GM18498 (cell line): ENCODE measurements at regions not wholly inside any gene's neighbourhood (a gene's known extent, or its start where the extent isn't known, plus 50 kb on each side); places are given as distances from the start of the nearest gene placed in this dataset.

ENCODE experiments used
- ATAC-seq: cut with Tn5 transposase; IDR thresholded peaks from one replicate; pipeline ENCODE4 v1.9.1; 2021; ENCODE audit warnings: mild to moderate bottlenecking, moderate library complexity; ENCODE audit not compliant: unreplicated experiment

DNA sequence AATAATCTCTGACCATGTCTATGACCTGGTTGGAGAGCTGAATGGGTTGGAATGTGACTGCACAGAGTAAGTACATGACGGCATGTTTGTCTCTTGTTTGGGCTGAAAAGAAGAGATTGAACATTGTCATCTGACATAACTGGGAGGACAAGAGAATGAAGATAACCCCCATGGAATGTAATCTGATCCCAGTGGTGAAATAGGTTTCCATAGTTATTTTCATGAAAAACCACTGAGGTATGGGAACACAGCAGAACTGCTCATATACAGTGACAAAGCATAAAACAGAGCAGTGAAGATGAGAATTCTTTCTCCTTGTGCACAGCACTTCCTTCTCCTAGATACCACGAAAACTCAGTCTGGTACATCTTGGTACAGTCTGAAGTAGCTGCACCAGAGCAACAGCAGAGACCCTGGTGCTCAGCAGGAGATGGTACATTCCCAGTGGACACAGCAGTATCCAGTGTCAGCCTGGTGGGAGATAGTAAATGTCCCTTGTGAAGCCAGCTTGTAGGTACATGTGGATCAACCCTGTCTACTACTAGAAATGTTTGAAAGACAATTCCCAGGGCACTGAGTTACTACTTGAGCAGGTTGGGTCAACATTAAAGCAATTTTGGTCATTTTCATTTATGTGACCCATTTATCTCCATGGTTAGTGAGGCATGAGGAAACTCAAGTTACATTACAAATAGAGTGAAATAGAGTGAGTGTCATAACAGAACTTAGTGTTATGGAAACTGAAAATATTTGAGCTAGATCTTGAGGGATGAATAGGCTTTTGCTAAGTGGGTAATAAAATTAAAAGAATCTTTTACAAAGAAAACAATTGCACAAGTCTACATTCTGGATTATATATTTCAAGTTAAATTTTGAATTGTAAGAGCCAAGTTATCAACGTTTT lies 178.3 kb downstream of the SUCNR1 start:
- peak; percentile 66 for ATAC-seq

DNA sequence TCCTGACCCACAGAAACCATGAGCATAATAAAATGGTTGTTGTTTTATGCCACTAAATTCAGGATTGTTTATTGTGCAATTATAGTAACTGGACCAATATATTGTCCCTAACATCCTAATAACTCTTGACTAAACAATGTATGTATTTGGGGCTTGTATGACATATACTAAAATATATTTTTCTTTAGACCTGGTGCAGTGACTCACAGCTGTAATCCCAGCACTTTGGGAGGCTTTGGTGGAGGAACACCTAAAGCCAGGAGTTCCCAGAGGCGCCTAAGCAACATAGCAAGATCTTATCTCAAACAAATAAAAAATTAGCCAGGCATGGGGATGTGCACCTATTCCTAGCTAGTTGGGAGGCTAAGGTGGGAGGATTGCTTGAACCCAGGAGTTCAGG lies 180.4 kb downstream of the SUCNR1 start:
- no peak for ATAC-seq

DNA sequence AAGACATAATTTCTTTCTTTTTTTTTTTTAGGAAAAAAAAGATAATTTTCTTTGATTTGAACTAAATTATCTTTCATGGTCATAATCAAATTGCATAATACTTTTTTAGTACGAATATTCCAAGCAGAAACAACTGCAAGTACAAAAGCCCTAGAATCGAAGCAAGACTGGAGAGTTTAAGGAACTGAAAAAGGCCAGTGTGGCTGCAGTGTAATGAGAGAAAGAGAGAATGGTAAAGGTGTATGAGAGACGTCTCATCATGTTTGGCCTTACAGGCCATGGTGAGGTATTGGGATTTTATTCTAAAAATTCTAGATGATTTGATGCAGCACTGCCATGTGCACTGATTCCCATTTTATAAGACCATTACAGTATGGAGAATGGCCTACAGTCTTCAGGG lies 180.9 kb downstream of the SUCNR1 start:
- ATAC-seq, result no peak

DNA sequence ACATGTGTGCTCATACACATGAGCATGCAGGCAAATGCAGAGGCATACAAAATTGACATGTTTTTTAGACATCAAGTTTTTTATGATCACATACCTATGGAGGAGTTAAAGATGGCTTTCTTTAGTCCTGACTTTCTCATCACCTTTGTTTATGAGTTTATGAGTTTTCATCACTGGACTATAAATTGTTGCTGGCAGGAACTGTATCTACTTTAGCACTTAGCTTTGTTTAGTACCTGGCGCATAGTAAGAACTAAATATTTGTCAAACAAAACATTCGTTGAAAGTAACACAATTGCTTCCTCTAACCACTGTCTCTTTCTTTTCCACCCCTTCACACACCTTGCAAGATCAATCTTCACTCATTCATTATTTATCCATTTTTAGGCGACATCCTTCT lies 182.6 kb downstream of the SUCNR1 start:
- ATAC-seq, result no peak

DNA sequence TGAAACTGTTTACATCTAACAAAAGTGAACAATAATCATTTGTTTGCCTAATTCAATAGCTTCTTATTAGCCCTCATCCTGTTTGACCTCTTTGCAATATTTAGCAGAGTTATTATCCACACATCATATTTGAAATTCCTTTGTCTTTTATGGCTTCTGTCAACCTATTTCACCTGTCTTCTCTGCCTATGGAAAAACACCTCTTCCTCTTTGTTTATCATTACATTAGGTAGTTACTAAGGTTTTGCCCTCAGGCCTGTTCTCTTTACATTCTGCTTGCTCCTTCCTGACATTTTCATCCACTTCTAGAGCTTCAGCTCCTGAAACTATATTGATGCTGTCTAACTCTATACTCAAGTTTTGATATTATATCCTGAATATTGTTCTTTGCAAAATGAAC lies 183.0 kb downstream of the SUCNR1 start:
- no peak for ATAC-seq

DNA sequence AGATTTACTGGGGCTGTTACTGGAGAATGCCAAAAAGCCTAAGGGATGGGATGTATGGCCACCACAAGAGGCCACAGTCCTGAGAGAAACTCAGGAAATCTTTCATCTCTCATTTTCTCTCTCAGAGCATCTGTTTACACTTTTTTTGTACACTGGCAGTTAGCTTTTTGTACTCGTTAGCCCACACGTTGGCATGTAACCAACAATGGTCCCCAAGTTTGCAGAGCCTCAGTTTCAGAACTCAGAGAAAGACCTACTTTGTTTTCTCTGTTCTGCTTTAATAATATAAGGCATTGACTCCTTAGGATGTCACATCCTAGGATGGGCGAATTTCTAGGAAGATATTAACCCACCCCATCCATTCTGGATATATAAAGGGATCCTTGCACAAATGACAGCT lies 183.5 kb downstream of the SUCNR1 start:
- ATAC-seq, result no peak

DNA sequence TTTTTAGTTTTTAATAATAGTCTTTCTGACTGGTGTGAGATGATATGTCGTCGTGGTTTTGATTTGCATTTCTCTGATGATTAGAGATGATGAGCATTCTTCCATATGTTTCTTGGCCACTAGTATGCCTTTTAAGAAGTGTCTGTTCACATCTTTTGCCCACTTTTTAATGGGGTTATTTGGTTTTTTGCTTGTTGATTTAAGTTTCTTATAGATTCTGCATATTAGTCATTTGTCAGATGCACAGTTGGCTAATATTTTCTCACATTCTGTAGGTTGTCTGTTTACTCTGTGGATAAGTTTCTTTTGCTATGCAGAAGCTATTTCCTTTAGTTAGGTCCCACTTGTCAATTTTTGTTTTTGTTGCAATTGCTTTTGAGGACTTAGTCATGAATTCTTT lies 185.4 kb downstream of the SUCNR1 start:
- no peak for ATAC-seq

DNA sequence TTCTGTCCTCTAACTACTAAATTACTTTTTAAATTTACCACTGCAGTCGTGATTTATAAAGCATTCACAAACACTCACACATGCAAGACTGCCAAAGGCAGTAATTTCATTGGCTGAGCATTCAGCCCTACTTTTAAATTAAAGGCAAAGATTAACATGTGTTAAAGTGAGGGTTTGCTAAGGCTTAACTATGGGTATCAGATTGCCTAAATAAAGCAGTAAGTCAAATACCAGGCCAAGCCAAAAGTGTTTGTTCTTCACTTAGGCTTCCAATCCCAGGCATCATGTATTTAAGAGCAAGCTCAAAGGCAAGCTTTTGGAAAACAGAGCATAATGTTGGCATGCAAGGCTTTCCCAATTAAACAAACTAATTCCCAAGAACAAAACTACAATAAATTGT lies 187.3 kb downstream of the SUCNR1 start:
- no peak for ATAC-seq

DNA sequence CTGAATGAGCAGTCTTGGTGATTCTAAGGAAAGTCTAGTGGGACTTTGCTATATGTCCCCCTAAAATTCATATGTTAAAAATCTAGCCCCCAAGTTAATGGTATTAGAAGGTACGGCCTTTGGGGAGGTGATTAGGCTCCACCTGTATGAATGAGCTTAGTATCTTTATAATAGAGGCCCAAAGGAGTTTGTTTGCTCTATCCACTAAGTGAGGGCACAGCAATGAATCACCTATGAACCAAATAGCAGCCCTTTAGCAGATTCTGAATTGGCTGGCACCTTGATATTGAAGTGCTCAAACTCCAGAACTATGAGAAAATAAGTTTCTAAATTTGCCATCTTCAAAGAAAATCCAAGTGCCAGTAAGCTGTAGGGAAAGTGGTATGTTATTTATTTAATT lies 187.9 kb downstream of the SUCNR1 start:
- ATAC-seq, result no peak

DNA sequence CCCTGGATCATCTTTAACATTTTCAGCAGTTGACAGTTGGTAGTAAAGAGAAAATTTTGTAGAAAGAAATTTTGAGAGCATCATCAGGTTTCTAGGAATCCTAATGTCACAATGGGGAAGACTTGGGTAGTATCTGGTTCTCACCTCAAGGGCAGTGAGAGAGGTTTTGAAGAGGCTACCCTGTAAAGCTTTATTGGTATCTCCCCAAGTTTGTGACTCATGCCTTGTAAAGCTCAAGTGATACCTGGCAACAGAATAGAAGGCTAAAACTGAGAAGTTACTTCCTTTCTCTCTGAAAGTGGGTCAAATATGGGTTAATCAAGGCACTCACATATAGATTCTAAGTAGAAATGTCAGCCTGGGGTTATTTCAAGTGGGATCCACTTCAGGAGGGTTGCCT lies 196.4 kb downstream of the SUCNR1 start:
- no peak for ATAC-seq

DNA sequence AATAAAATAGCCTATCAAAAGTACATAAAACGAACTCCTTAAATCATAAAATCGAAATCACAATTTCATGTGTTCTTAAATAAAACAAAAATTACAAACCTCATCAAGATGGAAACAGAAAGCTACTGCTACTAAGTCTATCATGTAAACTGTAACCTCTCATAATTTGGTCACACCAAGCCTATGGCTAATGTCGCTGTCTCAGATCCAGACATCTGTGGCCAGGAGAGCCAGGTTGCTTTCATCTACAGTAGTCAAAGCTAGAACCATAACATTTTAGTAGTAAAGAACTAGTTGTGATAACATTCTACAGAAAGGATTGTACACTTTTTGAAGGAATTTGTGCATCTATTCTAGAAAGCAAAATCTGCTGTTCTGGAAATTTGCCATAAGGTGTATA lies 197.4 kb upstream of the MBNL1 start:
- no peak for ATAC-seq

DNA sequence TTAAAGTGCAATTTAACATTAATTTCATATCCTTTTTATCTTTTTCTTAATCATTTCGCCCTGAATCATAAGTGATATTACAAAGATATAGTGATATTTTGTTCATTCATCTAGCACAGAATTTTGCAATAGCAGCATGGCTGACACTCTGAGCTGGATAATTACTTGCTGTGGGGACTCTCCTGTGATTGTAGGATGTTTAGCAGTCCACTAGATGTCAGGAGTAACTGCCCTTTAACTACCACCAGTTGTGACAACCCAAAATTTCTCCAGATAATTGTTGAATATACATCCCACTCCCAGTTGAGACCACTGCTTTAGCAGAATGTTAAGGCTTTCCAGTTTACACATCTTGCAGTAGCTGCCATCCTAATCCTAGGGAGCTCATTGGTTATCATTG lies 196.8 kb upstream of the MBNL1 start:
- ATAC-seq, result no peak

DNA sequence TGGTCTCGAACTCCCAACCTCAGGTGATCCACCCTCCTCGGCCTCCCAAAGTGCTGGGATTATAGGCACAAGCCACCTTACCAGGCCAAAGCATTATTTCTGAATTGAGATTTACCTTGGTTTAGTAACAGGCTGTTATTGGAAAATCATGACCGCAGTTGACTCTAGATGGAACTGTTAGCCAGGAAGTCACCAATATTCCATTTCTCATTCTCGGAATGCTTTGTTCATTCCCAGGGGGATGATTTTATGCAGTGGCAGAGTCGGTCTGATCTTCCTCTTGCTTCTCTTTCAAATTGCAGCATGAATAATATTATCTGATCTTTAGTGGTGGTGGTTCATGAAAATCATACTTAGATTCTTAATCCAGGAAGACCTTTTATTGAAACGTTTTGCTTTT lies 195.5 kb upstream of the MBNL1 start:
- ATAC-seq, result no peak

DNA sequence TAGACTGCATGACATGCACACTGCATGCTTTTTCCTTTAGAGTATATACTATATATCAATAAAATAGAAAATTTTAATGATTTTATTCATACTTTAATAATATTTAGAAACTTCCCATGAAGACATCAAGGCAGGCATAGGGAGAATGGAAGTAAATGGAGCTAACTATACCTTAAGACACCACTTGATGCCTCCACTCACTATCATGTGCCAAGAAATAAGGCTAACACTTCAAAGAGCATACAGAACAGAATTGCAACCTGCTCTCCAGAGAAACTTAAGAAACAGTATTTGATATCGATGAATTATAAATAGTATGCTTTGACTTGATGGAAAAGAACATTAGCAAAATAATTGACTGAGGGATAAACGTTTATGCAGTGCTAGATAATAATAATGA lies 192.6 kb upstream of the MBNL1 start:
- ATAC-seq, result no peak

DNA sequence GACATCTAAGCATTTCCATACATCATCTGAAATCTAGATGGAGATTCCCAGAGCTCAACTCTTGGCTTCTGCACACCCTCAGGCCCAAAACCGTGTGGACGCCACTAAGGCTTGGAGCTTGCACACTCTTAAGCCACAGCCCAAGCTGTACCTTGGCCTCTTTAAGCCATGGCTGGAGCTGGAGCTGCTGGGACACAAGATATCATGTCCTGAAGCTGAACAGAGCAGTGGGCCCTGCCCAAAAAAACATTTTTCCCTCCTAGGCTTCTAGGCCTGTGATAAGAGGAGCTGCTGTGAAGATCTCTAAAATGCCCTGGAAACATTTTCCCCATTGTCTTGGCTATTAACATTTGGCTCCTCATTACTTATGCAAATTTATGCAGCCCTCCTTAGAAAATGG lies 188.7 kb upstream of the MBNL1 start:
- no peak for ATAC-seq

DNA sequence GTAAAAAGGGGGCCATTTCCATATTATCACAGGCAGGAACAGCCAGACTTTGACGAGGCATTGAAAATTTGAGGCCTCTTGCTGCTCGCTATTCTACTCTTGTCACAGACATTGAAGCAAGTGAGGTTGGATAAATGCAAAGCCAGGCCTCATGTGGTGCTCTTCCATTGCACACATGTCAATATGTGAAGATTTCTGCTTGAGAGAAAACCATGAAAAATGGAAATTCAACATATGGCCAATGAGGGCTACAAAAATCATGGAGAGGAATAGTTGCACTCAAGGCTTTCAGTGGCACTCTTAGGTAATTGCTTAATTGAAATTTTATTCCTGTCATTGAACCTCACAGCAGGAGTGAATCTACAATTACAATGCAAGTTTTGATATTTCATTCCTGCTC lies 185.6 kb upstream of the MBNL1 start:
- ATAC-seq, result no peak

DNA sequence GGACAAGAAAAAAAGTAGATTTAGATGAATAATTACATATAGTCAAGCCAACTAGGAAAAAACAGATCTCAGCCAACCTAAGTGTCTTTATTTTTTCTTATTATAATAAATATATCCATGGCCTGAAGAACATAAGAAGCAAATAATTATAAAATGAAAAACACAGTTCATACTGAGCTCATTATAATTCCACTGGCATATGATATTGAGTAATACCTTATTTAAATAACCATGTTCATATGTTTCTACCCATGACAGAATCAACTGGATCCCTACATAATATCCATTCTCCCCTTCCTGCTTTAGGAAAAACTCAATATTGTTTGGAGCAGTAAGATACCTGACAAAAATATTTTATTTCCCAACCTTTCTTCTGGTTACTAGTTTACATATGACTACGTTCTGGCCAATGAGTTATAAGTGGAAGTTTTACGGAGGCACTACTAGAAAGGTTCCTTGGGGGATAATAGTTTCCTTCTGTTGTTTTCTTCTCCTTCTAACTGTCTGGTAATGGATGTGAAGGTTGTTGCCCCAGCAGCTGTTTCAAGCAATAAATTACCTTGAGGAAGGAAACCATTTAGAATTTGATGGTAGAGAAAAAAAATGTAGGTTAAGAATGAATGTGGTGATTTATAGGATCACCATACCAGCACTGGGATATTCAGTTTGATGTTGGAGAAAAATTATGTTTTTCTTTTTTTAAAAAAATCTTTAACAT lies 184.1 kb upstream of the MBNL1 start:
- ATAC-seq, result no peak

DNA sequence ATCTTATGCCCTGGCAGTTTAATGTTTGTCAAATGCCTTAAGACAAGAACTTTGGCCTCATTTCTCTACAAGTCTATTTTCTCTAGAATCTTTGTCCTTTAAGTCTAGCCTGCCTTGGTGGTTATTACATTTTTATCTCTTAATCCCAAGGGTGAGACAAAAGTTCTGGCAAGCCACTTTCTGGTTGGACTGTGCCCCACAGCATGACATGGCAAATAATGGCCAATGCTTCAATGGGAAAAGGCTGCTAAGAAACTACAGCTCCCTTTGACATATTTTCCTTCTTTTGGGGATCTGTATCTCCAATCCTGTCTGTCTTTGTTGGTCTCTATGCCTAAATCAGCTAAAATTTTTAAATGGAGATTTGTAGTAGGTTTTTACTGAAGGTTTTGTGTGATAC lies 181.6 kb upstream of the MBNL1 start:
- no peak for ATAC-seq

DNA sequence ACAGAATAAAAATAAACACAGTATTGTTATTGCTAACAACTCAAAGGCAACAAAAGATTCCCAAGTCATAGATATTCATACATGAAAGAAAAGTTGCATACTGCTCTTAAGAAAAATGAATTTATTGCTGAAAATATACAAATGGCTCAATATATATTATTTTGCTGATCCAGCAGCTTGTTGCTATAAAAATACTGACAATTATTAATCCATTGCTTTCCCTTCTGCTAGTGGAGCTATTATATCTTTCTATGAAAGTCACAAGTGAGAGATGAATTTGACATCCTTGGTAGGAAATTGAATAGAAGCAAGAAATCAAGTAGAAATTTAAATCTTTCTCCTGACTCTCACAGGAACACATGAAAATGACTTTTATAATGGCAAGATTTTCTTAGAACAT lies 179.2 kb upstream of the MBNL1 start:
- no peak for ATAC-seq

DNA sequence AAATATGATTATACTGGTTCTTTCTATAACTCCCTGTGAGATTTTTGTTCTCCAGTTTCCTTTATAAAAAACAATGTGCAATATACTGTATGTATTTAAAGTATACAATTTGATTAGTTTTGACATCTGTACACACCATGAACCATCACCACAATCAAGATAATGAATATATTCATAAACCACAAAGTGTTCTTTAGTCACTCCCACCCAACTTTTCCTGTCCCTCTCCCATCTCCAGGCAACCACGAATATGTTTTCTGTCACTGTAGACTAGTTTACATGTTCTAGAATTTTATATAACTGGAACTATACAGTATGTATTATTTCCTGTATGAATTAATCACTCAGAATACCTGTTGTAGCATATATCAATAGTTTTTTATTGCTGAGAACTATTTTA lies 177.0 kb upstream of the MBNL1 start:
- no peak for ATAC-seq

DNA sequence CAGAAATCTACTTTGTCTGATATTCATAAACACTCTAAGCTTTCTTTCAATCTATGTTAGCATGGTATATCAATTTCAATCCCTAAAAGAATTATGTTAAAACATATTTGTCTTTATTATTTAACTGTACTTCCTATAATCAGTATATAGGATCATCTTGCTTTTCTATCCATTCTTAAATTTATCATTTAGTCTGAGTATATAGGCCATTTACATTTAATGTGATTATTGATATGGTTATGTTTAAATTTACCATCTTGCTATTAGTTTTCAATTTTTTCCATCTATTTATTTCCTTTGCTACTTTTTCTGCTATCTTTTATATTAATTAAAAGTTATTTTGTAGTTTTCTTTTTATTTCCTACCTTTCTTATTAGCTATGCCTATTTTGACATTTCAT lies 174.8 kb upstream of the MBNL1 start:
- no peak for ATAC-seq

DNA sequence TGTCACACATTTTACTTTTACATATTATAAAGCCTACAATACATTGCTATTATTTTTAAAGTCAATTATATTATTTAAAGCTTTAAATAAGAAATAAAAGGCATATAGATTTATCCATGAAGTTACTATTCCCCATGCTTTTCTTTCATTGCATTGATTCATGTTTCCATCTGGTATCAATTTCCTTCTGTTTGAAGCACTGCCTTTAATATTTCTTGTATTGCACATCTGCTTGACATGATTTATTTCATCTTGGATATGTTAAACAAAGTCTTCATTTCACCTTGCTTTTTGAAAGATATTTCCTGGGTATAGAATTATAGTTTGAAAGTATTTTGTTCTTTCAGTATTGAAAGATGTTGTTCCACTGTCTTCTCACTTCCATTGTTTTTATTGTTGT lies 174.3 kb upstream of the MBNL1 start:
- no peak for ATAC-seq

DNA sequence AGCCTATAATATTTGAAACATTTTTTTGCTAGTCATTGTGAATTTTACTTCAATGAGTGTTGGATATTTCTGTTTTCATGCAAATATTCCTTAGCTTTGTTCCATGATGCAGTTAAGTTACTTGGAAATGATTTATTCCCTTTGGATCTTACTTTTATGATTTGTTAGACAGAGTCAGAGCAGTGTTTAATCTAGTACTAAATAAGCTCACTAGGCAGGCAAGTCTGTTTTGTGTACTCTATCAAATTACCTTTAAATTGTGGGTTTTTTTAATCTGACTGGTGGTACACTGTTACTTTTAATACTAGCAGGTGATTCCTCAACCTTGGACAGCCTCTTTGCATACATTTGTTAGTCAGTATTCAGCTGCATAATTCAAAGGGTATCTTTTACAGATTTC lies 173.3 kb upstream of the MBNL1 start:
- no peak for ATAC-seq
